HEK293 (cell line): ENCODE measurements at regions not wholly inside any gene's neighbourhood (a gene's known extent, or its start where the extent isn't known, plus 50 kb on each side); places are given as distances from the start of the nearest gene placed in this dataset.

ENCODE experiments used
- CTCF ChIA-PET: fragments of 350-600 bp; formaldehyde crosslinking; extraction: SDS; loops from one replicate; lab custom pipeline; 2021; ENCODE audit warnings: antibody characterized with exemption; lab: Yijun Ruan, JAX
- POLR2A ChIA-PET: fragments of 300-600 bp; formaldehyde crosslinking; extraction: SDS; loops from one replicate; lab custom pipeline; 2020; ENCODE audit warnings: antibody characterized with exemption, inconsistent platforms; lab: Yijun Ruan, JAX
- H3K27ac ChIP-seq: fragments of 200-500 bp; sonication (Bioruptor generic); 2 replicates; pipeline ENCODE4 v1.5.1; 2014; ENCODE audit warnings: low read depth, low read length, control low read depth, inconsistent platforms; ENCODE audit errors: extremely low read depth
- H3K36me3 ChIP-seq, 2 experiments: fragments of 200-500 bp in 1 of 2; sonication (Bioruptor generic) in 1 of 2; 1 replicate in 1 of 2; 2 replicates in 1 of 2; pipeline ENCODE4 v1.5.1; 2014 to 2017; ENCODE audit warnings: inconsistent platforms in 2 of 2, low read length in 2 of 2; ENCODE audit not compliant: control insufficient read depth in 2 of 2, insufficient read depth in 1 of 2
- H3K4me1 ChIP-seq: fragments of 200-500 bp; sonication (Bioruptor generic); 2 replicates; pipeline ENCODE4 v1.5.1; 2014; ENCODE audit warnings: mild to moderate bottlenecking, low read length, inconsistent platforms; ENCODE audit not compliant: control insufficient read depth, insufficient read depth
- H3K4me3 ChIP-seq: 2 replicates; pipeline ENCODE4 v1.5.1; 2011; ENCODE audit warnings: low read depth, mild to moderate bottlenecking, control low read depth, low read length, moderate library complexity
- H3K9me3 ChIP-seq: fragments of 200-500 bp; sonication (Bioruptor generic); 2 replicates; pipeline ENCODE4 v1.5.1; 2014; ENCODE audit warnings: low read depth, low read length, inconsistent platforms; ENCODE audit not compliant: control insufficient read depth, insufficient read depth
- BCL11B ChIP-seq: fragments of 450-650 bp; formaldehyde crosslinking; IDR thresholded peaks from 2 replicates; pipeline ENCODE4 v1.5.1; 2016; ENCODE audit warnings: low read depth, missing biosample characterization, missing genetic modification characterization
- KLF9 ChIP-seq: fragments of 450-650 bp; formaldehyde crosslinking; IDR thresholded peaks from 2 replicates; pipeline ENCODE4 v1.5.1; 2016; ENCODE audit warnings: missing biosample characterization, missing genetic modification characterization, low read depth
- MEIS1 ChIP-seq: sonication (generic); formaldehyde crosslinking; IDR thresholded peaks from 2 replicates; pipeline ENCODE4 v1.8.1; 2022; ENCODE audit warnings: missing genetic modification reagents, mild to moderate bottlenecking, borderline replicate concordance
- REPIN1 ChIP-seq: fragments of 450-650 bp; formaldehyde crosslinking; IDR thresholded peaks from 2 replicates; pipeline ENCODE4 v1.5.1; 2017; ENCODE audit warnings: missing biosample characterization, missing genetic modification characterization, low read depth
- SP3 ChIP-seq: fragments of 450-650 bp; formaldehyde crosslinking; IDR thresholded peaks from 2 replicates; pipeline ENCODE4 v1.5.1; 2016; ENCODE audit warnings: missing biosample characterization, missing genetic modification characterization
- YY2 ChIP-seq: fragments of 450-650 bp; formaldehyde crosslinking; IDR thresholded peaks from 2 replicates; pipeline ENCODE4 v1.5.1; 2016; ENCODE audit warnings: missing biosample characterization, missing genetic modification characterization
- ZBTB26 ChIP-seq: fragments of 450-650 bp; formaldehyde crosslinking; optimal IDR thresholded peaks from 2 replicates; pipeline ENCODE3; 2016; ENCODE audit warnings: missing biosample characterization, mild to moderate bottlenecking, missing genetic modification characterization
- ZBTB48 ChIP-seq: fragments of 450-650 bp; formaldehyde crosslinking; IDR thresholded peaks from 2 replicates; pipeline ENCODE4 v1.5.1; 2016; ENCODE audit warnings: missing biosample characterization, missing genetic modification characterization
- ZNF169 ChIP-seq: fragments of 450-650 bp; formaldehyde crosslinking; IDR thresholded peaks from 2 replicates; pipeline ENCODE4 v1.5.1; 2016; ENCODE audit warnings: missing biosample characterization, missing genetic modification characterization
- ZNF2 ChIP-seq: fragments of 450-650 bp; formaldehyde crosslinking; IDR thresholded peaks from 2 replicates; pipeline ENCODE4 v1.5.1; 2016; ENCODE audit warnings: missing biosample characterization, missing genetic modification characterization
- ZNF23 ChIP-seq: fragments of 450-650 bp; formaldehyde crosslinking; IDR thresholded peaks from 2 replicates; pipeline ENCODE4 v1.5.1; 2016; ENCODE audit warnings: missing biosample characterization, missing genetic modification characterization, borderline replicate concordance
- ZNF354C ChIP-seq: fragments of 450-650 bp; formaldehyde crosslinking; IDR thresholded peaks from 2 replicates; pipeline ENCODE4 v1.5.1; 2016; ENCODE audit warnings: missing biosample characterization, missing genetic modification characterization, low read depth, borderline replicate concordance
- ZNF488 ChIP-seq: fragments of 450-650 bp; formaldehyde crosslinking; IDR thresholded peaks from 2 replicates; pipeline ENCODE4 v1.5.1; 2016; ENCODE audit warnings: missing biosample characterization, missing genetic modification characterization
- ZNF514 ChIP-seq: fragments of 450-650 bp; formaldehyde crosslinking; IDR thresholded peaks from 2 replicates; pipeline ENCODE4 v1.5.1; 2016; ENCODE audit warnings: missing biosample characterization, missing genetic modification characterization
- ZNF521 ChIP-seq: fragments of 450-650 bp; formaldehyde crosslinking; IDR thresholded peaks from 2 replicates; pipeline ENCODE4 v1.5.1; 2017; ENCODE audit warnings: missing biosample characterization, mild to moderate bottlenecking, missing genetic modification characterization
- ZNF529 ChIP-seq: fragments of 450-650 bp; formaldehyde crosslinking; IDR thresholded peaks from 2 replicates; pipeline ENCODE4 v1.5.1; 2017; ENCODE audit warnings: missing genetic modification characterization, missing biosample characterization; ENCODE audit not compliant: insufficient replicate concordance
- ZNF544 ChIP-seq: fragments of 450-650 bp; formaldehyde crosslinking; IDR thresholded peaks from 2 replicates; pipeline ENCODE4 v1.5.0; 2017; ENCODE audit warnings: missing biosample characterization, missing genetic modification characterization
- ZNF664 ChIP-seq: fragments of 450-650 bp; formaldehyde crosslinking; IDR thresholded peaks from 2 replicates; pipeline ENCODE4 v1.5.1; 2016; ENCODE audit warnings: missing biosample characterization, missing genetic modification characterization
- ZNF707 ChIP-seq: fragments of 450-650 bp; formaldehyde crosslinking; IDR thresholded peaks from 2 replicates; pipeline ENCODE4 v1.5.1; 2016; ENCODE audit warnings: missing biosample characterization, missing genetic modification characterization
- ZNF830 ChIP-seq: fragments of 450-650 bp; IDR thresholded peaks from 2 replicates; pipeline ENCODE4 v1.5.0; 2018; ENCODE audit warnings: missing biosample characterization, missing genetic modification characterization, low read depth, mild to moderate bottlenecking, moderate library complexity

GRCh38 chr17:72409405-72410002 lies 288.7 kb downstream of the SOX9 start:
- POLR2A ChIA-PET = interaction anchor here (0.9 to 1.1 kb wide), 2 partner anchors 16 to 289 kb away, joined by 3 read pairs; partner anchors contain the start of gene SOX9
- Histone ChIP-seq H3K9me3 (no peaks in the 10 kb centered on the region), H3K4me1 (peaks cover 8% of the 10 kb centered on the region), H3K4me3 (no peak overlapping the region), H3K36me3 (no peaks in the 10 kb centered on the region), H3K27ac (no peak overlapping the region)
- CTCF ChIA-PET = interaction anchor here (1.1 kb wide), 1 partner anchor 12 kb away, joined by 3 read pairs; no protein-coding TSS in a partner anchor
- TF ChIP-seq ZNF664 (tag by site-specific recombination) (peak; percentile 76), ZNF169 (tag by site-specific recombination) (no peak)

GRCh38 chr17:72411124-72411563 lies 290.3 kb downstream of the SOX9 start:
- TF ChIP-seq ZNF2 (no peak), ZNF521 (tag by site-specific recombination) (no peak), ZNF514 (tag by site-specific recombination) (no peak), ZNF488 (no peak), ZNF354C (tag by site-specific recombination) (no peak), MEIS1 (CRISPR knock-in tag) (no peak), ZNF707 (tag by site-specific recombination) (no peak), ZBTB48 (no peak), REPIN1 (tag by site-specific recombination) (no peak), ZNF544 (tag by site-specific recombination) (no peak), BCL11B (tag by site-specific recombination) (no peak), ZNF529 (tag by site-specific recombination) (no peak), ZNF23 (tag by site-specific recombination) (no peak), SP3 (tag by site-specific recombination) (no peak), KLF9 (no peak), ZBTB26 (tag by site-specific recombination) (no peak)
- Histone ChIP-seq H3K4me3 (no peak overlapping the region), H3K36me3 (no peaks in the 10 kb centered on the region), H3K27ac (no peak overlapping the region), H3K9me3 (no peaks in the 10 kb centered on the region), H3K4me1 (peaks cover 8% of the 10 kb centered on the region)
- ChIA-PET CTCF (interaction anchor here (0.5 to 1.7 kb wide), 4 partner anchors 12 to 149 kb away, joined by 3 to 4 read pairs (median 4); no protein-coding TSS in a partner anchor), POLR2A (interaction anchor here (1.3 kb wide), 1 partner anchor 290 kb away, joined by 4 read pairs; the partner anchor contains the start of gene SOX9)

- H3K4me3 ChIP-seq = no peak overlapping the region
- POLR2A ChIA-PET = no interaction called here
- H3K9me3 ChIP-seq = peaks cover under 1% of the 10 kb centered on the region; the same call in 1 of the 2 replicates
- no peaks in the 10 kb centered on the region for H3K36me3 ChIP-seq
- CTCF ChIA-PET = no interaction called here
- no peak overlapping the region for H3K27ac ChIP-seq
- H3K4me1 ChIP-seq = peaks cover 7% of the 10 kb centered on the region
- TF ChIP-seq YY2 (tag by site-specific recombination) (no peak), ZNF830 (tag by site-specific recombination) (no peak), ZBTB26 (tag by site-specific recombination) (no peak)
Measured at GRCh38 chr17:72412650-72413076, 291.8 kb downstream of the SOX9 start.
